22Rv1 (cell line): ENCODE measurements at regions not wholly inside any gene's neighbourhood (a gene's known extent, or its start where the extent isn't known, plus 50 kb on each side); places are given as distances from the start of the nearest gene placed in this dataset.

Source experiments
- H3K27ac ChIP-seq: fragments of 450-650 bp; 2 replicates; pipeline ENCODE4 v1.5.1; 2017
- CTCF ChIP-seq: fragments of 450-650 bp; IDR thresholded peaks from 2 replicates; pipeline ENCODE4 v1.5.1; 2017; ENCODE audit warnings: mild to moderate bottlenecking
- ZFX ChIP-seq: fragments of 450-650 bp; IDR thresholded peaks from 2 replicates; pipeline ENCODE4 v1.6.1; 2017; ENCODE audit warnings: antibody characterized with exemption, borderline replicate concordance

DNA sequence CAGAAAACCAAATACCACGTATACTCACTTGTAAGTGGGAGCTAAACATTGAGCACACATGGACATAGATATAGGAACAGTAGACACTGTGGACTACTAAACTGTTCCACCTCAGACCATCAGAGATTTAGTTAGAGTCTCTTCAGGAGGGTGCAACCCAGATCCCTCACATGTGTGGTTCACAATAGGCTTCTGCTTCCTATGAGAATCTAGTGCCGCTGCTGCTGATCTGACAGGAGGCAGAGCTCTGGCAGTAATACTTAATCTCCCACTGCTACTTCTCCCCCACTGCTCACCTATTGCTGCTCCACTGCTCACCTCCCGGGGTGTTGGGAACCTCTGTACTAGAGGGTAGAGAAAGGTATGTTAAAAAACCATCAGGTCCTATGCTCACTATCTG lies 533.3 kb downstream of the NSUN3 start:
- no peak for TF ChIP-seq ZFX
- TF ChIP-seq CTCF, result no peak
- no peak overlapping the region for H3K27ac ChIP-seq

DNA sequence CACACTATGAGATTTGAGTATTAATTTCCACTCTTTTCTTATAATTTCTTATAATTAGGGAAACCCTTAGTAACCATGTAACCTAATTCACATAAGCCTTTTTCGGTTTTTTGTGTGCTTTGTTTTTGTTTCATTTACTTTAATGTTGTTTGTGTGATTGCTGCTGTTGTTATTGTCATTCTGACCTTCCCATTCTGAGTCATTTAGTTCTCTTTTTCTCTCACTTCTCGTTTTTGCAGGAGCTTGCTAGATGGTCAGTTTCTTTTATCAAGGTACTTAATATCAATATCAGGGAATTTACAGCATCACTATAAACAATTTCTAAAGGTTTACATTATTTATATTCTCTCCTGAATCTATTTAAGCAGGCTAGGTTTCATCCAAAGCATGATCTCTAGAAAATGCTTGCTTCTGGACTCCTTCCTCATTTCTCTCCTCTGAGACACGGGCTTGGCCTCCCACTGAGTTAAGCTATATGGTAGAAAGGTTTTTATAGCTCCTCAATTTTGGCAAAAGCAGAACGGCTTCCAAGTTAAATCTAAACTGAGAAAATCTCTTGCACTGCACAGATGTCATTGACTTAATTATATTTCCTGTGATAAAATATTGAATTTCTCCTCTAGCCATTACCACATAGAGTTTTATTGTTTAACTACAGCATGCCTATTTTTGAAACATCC lies 534.2 kb downstream of the NSUN3 start:
- no peak for TF ChIP-seq ZFX
- TF ChIP-seq CTCF, result no peak
- no peak overlapping the region for H3K27ac ChIP-seq

GRCh38 chr3:94607778-94608177 lies 544.9 kb downstream of the NSUN3 start:
- no peak overlapping the region for H3K27ac ChIP-seq
- TF ChIP-seq ZFX (no peak), CTCF (no peak)

DNA sequence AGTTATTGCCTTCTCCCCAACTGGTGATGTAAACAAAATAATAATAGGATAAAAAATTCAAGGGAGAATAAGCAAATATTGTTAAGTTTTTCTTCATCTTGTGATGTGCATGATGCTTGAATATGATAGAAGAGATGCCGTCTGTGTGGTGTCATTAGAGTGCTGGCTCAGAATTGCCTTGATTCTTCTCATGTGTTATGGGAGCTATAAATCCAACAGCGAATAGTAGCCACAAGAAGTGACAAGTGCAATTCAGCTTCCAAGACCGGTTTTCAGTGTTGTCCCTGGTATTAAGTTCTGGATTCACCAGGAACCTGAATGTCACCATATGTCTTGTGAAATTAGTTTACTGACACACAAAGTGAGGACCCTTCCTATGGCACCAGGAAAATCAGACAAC lies 547.0 kb downstream of the NSUN3 start:
- H3K27ac ChIP-seq, result no peak overlapping the region
- no peak for TF ChIP-seq ZFX
- TF ChIP-seq CTCF, result no peak

DNA sequence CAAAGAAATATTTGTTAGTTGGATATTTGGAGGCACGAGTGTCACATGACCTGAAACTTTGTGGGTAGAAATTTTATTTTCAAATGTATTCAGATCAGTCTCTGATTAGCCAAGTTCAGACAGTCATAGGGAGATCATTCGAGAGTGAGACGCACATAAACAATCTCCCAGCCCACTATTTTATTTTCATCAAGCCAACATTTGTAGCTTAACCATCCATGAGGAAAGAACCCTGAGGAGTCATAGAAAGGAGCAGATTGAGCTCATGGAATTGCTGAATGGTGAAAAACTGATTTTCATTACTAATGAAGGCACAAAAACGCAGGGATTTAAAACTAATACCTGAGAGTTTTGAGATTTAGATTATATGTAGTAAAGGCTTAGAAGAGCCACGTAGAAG lies 548.7 kb downstream of the NSUN3 start:
- no peak overlapping the region for H3K27ac ChIP-seq
- TF ChIP-seq CTCF (no peak), ZFX (no peak)

GRCh38 chr3:94612631-94613030 lies 549.8 kb downstream of the NSUN3 start:
- TF ChIP-seq CTCF (no peak), ZFX (no peak)
- no peak overlapping the region for H3K27ac ChIP-seq

DNA sequence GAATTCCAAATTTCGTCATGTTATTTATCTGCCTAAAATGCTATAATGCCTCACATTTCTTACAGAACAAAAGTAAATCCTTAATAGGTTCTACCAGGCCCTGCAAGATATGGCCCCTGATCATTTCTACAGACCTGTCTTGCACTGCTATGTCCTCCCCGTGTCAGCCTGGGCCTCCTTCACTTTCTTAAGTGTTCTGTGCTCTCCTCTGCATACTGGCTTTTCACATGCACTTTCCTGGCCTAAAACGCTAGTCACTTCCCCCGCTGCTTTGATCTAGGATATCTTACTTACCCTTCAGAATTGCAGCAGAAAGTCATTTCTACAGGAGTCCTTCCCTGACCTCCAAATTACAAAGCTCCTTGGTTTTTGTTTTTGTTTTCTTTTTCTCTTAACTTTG lies 551.3 kb downstream of the NSUN3 start:
- no peak for TF ChIP-seq ZFX
- H3K27ac ChIP-seq, result no peak overlapping the region
